ENCODE measurements at regions not wholly inside any gene's neighbourhood (a gene's known extent, or its start where the extent isn't known, plus 50 kb on each side); places are given as distances from the start of the nearest gene placed in this dataset.

GRCh38 chr10:131446171-131446570 is 134.7 kb upstream of the TCERG1L start:
- H3K36me3 ChIP-seq (replicated peaks in 1 of 2; ENCODE audit: control insufficient read depth in 1 of 2, insufficient read depth in 2 of 2, low read length in 2 of 2): no peaks in the 10 kb centered on the region
- no peaks in the 10 kb centered on the region for H3K27me3 ChIP-seq (ENCODE audit: control insufficient read depth in 2 of 2, insufficient read depth in 2 of 2, low read length in 2 of 2)
- no peaks in the 10 kb centered on the region for H3K4me1 ChIP-seq (ENCODE audit: control insufficient read depth in 1 of 2, insufficient read depth in 2 of 2, low read length in 2 of 2)
- 92% methylated on average over 5 of the region's 12 CpGs for WGBS (ENCODE audit: insufficient coverage)
- H3K4me1 Mint-ChIP-seq: no peaks in the 10 kb centered on the region
- H3K9me3 ChIP-seq (replicated peaks in 1 of 2; ENCODE audit: control insufficient read depth in 1 of 2, insufficient read depth in 1 of 2, low read length in 2 of 2): no peaks in the 10 kb centered on the region
- no peak overlapping the region for H3K27ac Mint-ChIP-seq
- H3K27me3 Mint-ChIP-seq (ENCODE audit: low read depth in 3 of 3): peaks cover 2 to 6% (median 3%) of the 10 kb centered on the region in 3 donors
- intact Hi-C loops (cut with micrococcal nuclease): no loop called here
- no peak overlapping the region for H2AFZ ChIP-seq (ENCODE audit: insufficient read depth, low read depth, low read length, poor library complexity, severe bottlenecking)
- H3K4me2 ChIP-seq (replicated peaks; ENCODE audit: extremely low read depth, low read length, poor library complexity, severe bottlenecking): no peak overlapping the region
- H3K4me3 ChIP-seq (replicated peaks in 1 of 3; ENCODE audit: low read depth in 2 of 3, low read length in 3 of 3): no peak overlapping the region
- no peak overlapping the region for H3K9ac ChIP-seq (ENCODE audit: insufficient read depth, low read length, poor library complexity, severe bottlenecking)
- H3K79me2 ChIP-seq (ENCODE audit: insufficient read depth, low read length): no peaks in the 10 kb centered on the region
- H3K27ac ChIP-seq (ENCODE audit: low read depth in 1 of 2, low read length in 2 of 2): no peak overlapping the region
- H4K20me1 ChIP-seq (ENCODE audit: insufficient read depth, low read length): no peaks in the 10 kb centered on the region
- no peaks in the 10 kb centered on the region for H3K36me3 Mint-ChIP-seq
- TF ChIP-seq CTCF (IDR thresholded peaks at IDR 0.05): no peak
- no peak overlapping the region for H3K4me3 Mint-ChIP-seq
- no peaks in the 10 kb centered on the region for H3K9me3 Mint-ChIP-seq
- no peak for DNase-seq

GRCh38 chr10:131448171-131448570 is 136.7 kb upstream of the TCERG1L start:
- Histone ChIP-seq H3K4me3 (replicated peaks in 1 of 3; ENCODE audit: low read depth in 2 of 3, low read length in 3 of 3) (no peak overlapping the region), H3K79me2 (ENCODE audit: insufficient read depth, low read length) (no peaks in the 10 kb centered on the region), H3K27me3 (ENCODE audit: control insufficient read depth in 2 of 2, insufficient read depth in 2 of 2, low read length in 2 of 2) (peaks cover 2 to 9% of the 10 kb centered on the region in 2 donors), H4K20me1 (ENCODE audit: insufficient read depth, low read length) (no peaks in the 10 kb centered on the region), H3K4me2 (replicated peaks; ENCODE audit: extremely low read depth, low read length, poor library complexity, severe bottlenecking) (no peak overlapping the region), H3K36me3 (replicated peaks in 1 of 2; ENCODE audit: control insufficient read depth in 1 of 2, insufficient read depth in 2 of 2, low read length in 2 of 2) (no peaks in the 10 kb centered on the region), H3K4me1 (ENCODE audit: control insufficient read depth in 1 of 2, insufficient read depth in 2 of 2, low read length in 2 of 2) (no peaks in the 10 kb centered on the region), H3K9me3 (replicated peaks in 1 of 2; ENCODE audit: control insufficient read depth in 1 of 2, insufficient read depth in 1 of 2, low read length in 2 of 2) (no peaks in the 10 kb centered on the region), H3K27ac (ENCODE audit: low read depth in 1 of 2, low read length in 2 of 2) (no peak overlapping the region), H2AFZ (ENCODE audit: insufficient read depth, low read depth, low read length, poor library complexity, severe bottlenecking) (no peak overlapping the region), H3K9ac (ENCODE audit: insufficient read depth, low read length, poor library complexity, severe bottlenecking) (no peak overlapping the region)
- H3K36me3 Mint-ChIP-seq: no peaks in the 10 kb centered on the region
- H3K27ac Mint-ChIP-seq: no peak overlapping the region
- H3K4me1 Mint-ChIP-seq: no peaks in the 10 kb centered on the region
- intact Hi-C loops (cut with micrococcal nuclease): no loop called here
- H3K9me3 Mint-ChIP-seq: no peaks in the 10 kb centered on the region
- no peak for DNase-seq
- no peak overlapping the region for H3K4me3 Mint-ChIP-seq
- WGBS (ENCODE audit: insufficient coverage): 90% methylated on average over 10 of the region's 13 CpGs
- TF ChIP-seq CTCF (IDR thresholded peaks at IDR 0.05): no peak
- peaks cover 12 to 18% (median 15%) of the 10 kb centered on the region in 3 donors for H3K27me3 Mint-ChIP-seq (ENCODE audit: low read depth in 3 of 3)

All from CD14-positive monocyte (primary cell).